ENCODE measurements at regions not wholly inside any gene's neighbourhood (a gene's known extent, or its start where the extent isn't known, plus 50 kb on each side); places are given as distances from the start of the nearest gene placed in this dataset.

DNA sequence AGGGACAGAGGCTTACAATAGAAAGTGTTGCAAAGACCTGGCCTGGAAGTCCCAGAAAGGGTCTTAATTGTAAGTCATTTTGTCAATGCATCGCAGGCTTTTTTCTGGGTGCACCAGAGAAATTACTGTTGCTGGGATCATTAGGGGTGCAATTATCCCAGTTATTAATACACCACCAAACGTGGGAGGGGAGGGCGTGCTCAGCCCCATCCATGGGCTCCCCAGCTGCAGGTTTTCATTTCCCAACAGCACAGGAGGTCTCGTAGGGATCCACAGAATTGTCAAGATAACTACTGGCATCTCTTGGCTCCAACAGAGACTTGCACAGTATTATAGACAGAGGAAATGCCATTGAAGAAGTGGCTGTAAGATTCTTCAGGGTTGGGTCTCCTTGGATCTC lies 69.6 kb upstream of the FZD7 start:
- Histone ChIP-seq H3K27ac (no peak overlapping the region), H3K27me3 (no peaks in the 10 kb centered on the region), H3K9me3 (no peaks in the 10 kb centered on the region), H3K4me3 (no peak overlapping the region), H3K4me1 (no peaks in the 10 kb centered on the region), H3K36me3 (no peaks in the 10 kb centered on the region)
- no peak for DNase-seq (ENCODE audit: low spot score in 2 of 2)
- intact Hi-C loops (cut with DNase I), result no loop called here
- no peak for TF ChIP-seq CTCF (IDR thresholded peaks at IDR 0.05)

GRCh38 chr2:201964631-201965206 lies 68.9 kb upstream of the FZD7 start:
- H3K9me3 ChIP-seq, result no peaks in the 10 kb centered on the region
- no peak for DNase-seq (ENCODE audit: low spot score in 2 of 2)
- intact Hi-C loops (cut with DNase I), result no loop called here
- TF ChIP-seq CTCF (IDR thresholded peaks at IDR 0.05), result no peak
- no peak overlapping the region for H3K27ac ChIP-seq
- H3K4me3 ChIP-seq, result no peak overlapping the region
- H3K36me3 ChIP-seq, result no peaks in the 10 kb centered on the region
- H3K27me3 ChIP-seq, result no peaks in the 10 kb centered on the region
- no peaks in the 10 kb centered on the region for H3K4me1 ChIP-seq

GRCh38 chr2:201965550-201965949 lies 68.1 kb upstream of the FZD7 start:
- no peaks in the 10 kb centered on the region for H3K27me3 ChIP-seq
- DNase-seq (ENCODE audit: low spot score in 2 of 2), result no peak
- no peaks in the 10 kb centered on the region for H3K4me1 ChIP-seq
- H3K9me3 ChIP-seq, result no peaks in the 10 kb centered on the region
- no peak overlapping the region for H3K27ac ChIP-seq
- H3K36me3 ChIP-seq, result no peaks in the 10 kb centered on the region
- H3K4me3 ChIP-seq, result no peak overlapping the region
- intact Hi-C loops (cut with DNase I), result no loop called here
- TF ChIP-seq CTCF (IDR thresholded peaks at IDR 0.05), result no peak

GRCh38 chr2:201966691-201967438 lies 66.8 kb upstream of the FZD7 start:
- no peak overlapping the region for H3K27ac ChIP-seq
- H3K9me3 ChIP-seq, result no peaks in the 10 kb centered on the region
- TF ChIP-seq CTCF (IDR thresholded peaks at IDR 0.05), result no peak
- intact Hi-C loops (cut with DNase I), result no loop called here
- no peaks in the 10 kb centered on the region for H3K27me3 ChIP-seq
- no peak overlapping the region for H3K4me3 ChIP-seq
- no peak for DNase-seq (ENCODE audit: low spot score in 2 of 2)
- no peaks in the 10 kb centered on the region for H3K36me3 ChIP-seq
- H3K4me1 ChIP-seq, result no peaks in the 10 kb centered on the region

DNA sequence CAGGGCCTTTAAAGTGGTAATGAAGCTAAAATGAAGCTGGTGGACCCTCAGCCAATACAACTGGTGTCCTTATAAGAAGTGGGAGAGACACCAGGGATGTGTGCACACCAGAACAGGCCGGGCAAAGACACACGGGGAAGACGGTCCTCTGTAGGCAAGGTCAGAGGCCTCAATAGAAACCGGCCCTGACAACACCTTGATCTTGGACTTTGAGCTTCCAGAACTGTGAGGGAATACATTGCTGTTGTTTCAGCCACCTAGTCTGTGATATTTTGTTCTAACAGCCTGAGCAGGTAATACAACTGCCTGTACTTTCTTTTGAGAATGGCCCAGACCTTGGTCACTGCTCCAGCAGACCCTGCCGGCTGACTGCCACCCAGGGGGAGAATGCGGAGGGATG lies 65.6 kb upstream of the FZD7 start:
- no peaks in the 10 kb centered on the region for H3K36me3 ChIP-seq
- no peak for TF ChIP-seq CTCF (IDR thresholded peaks at IDR 0.05)
- no peak overlapping the region for H3K27ac ChIP-seq
- H3K9me3 ChIP-seq, result no peaks in the 10 kb centered on the region
- H3K4me3 ChIP-seq, result no peak overlapping the region
- intact Hi-C loops (cut with DNase I), result no loop called here
- DNase-seq (ENCODE audit: low spot score in 2 of 2), result no peak
- no peaks in the 10 kb centered on the region for H3K4me1 ChIP-seq
- H3K27me3 ChIP-seq, result no peaks in the 10 kb centered on the region

Measured in ascending aorta (tissue), 2 donors.